Transverse colon (tissue), 4 donors: ENCODE measurements at regions not wholly inside any gene's neighbourhood (a gene's known extent, or its start where the extent isn't known, plus 50 kb on each side); places are given as distances from the start of the nearest gene placed in this dataset.

Experiments used
- DNase-seq: peaks from one replicate; pipeline ENCODE4 v3.0.0-alpha.2; 2019
- H3K27ac ChIP-seq, 4 donors: fragments of 200-600 bp; sonication (generic); 2 replicates each; pipeline ENCODE4 v1.5.1; 2016 to 2018; ENCODE audit warnings: inconsistent platforms in 4 of 4
- H3K27me3 ChIP-seq: fragments of 200-600 bp; sonication (generic); 2 replicates; pipeline ENCODE4 v1.5.1; 2017; ENCODE audit warnings: inconsistent platforms
- H3K36me3 ChIP-seq, 4 donors: fragments of 200-600 bp; sonication (generic); 2 replicates each; pipeline ENCODE4 v1.5.1; 2017 to 2019; ENCODE audit warnings: inconsistent platforms in 4 of 4
- H3K4me1 ChIP-seq, 4 donors: fragments of 200-600 bp; sonication (generic); 2 replicates each; pipeline ENCODE4 v1.5.1; 2017 to 2020; ENCODE audit warnings: inconsistent platforms in 4 of 4
- H3K4me3 ChIP-seq, 4 donors: fragments of 200-600 bp; sonication (generic); 1 replicate in 1 of 4; 2 replicates in 3 of 4; pipeline versions ENCODE4 v1.5.1 to v1.6.1; 2017 to 2019; ENCODE audit warnings: inconsistent platforms in 4 of 4
- H3K9me3 ChIP-seq, 2 donors: fragments of 200-600 bp; sonication (generic); 2 replicates each; pipeline ENCODE4 v1.5.1; 2017 to 2019; ENCODE audit warnings: inconsistent platforms in 2 of 2
- CTCF ChIP-seq, 5 experiments: fragments of 200-600 bp in 3 of 5; fragments of 450-650 bp in 2 of 5; sonication (generic) in 3 of 5; IDR thresholded peaks; 1 replicate in 2 of 5; 2 replicates in 3 of 5; pipeline ENCODE4 v1.5.1; 2016 to 2017; ENCODE audit warnings: antibody characterized with exemption in 5 of 5, inconsistent platforms in 3 of 5, mild to moderate bottlenecking in 2 of 5, moderate library complexity in 1 of 5
- EP300 ChIP-seq: sonication (generic); formaldehyde crosslinking; IDR thresholded peaks from one replicate; pipeline ENCODE4 v1.6.1; 2017; ENCODE audit warnings: antibody characterized with exemption, low read depth
- POLR2A ChIP-seq: fragments of 450-650 bp; IDR thresholded peaks from one replicate; pipeline ENCODE4 v1.6.1; 2016; ENCODE audit warnings: antibody characterized with exemption, mild to moderate bottlenecking, moderate library complexity
- POLR2AphosphoS5 ChIP-seq, 3 donors: sonication (generic); formaldehyde crosslinking; IDR thresholded peaks; one replicate each; pipeline ENCODE4 v1.6.1; 2016; ENCODE audit warnings: antibody characterized with exemption in 3 of 3
- WGBS, 2 donors: methylation state at CpG; one replicate each; pipeline ENCODE4 v1.1.5; 2018; ENCODE audit warnings: low coverage in 1 of 2; 5-methylcytosine and 5-hydroxymethylcytosine counted together
- in situ Hi-C, 4 donors: fragments of 200-750 bp; cut with MboI; loops; one replicate each; pipeline versions ENCODE4 v1.15.0 to v1.15.1; 2017; ENCODE audit warnings: low sequenced_read_pairs in 3 of 4, low pct_ligation_motif_present in 1 of 4, low pct_unique_long_range_greater_than_20kb in 1 of 4
- intact Hi-C: fragments of 100-400 bp; cut with DNase I; formaldehyde crosslinking; loops from one replicate; pipeline ENCODE4 v1.15.1; 2023; ENCODE audit warnings: low total_unique reads

- no peaks in the 10 kb centered on the region for H3K36me3 ChIP-seq
- H3K4me3 ChIP-seq: peak overlapping the region in 3 of 4 donors; percentile 36 to 57 (median 46)
- H3K27me3 ChIP-seq: no peaks in the 10 kb centered on the region
- no peaks in the 10 kb centered on the region for H3K4me1 ChIP-seq
- no peaks in the 10 kb centered on the region for H3K9me3 ChIP-seq
- WGBS, 2 donors: 42 to 52% methylated on average over 4 of the region's 4 CpGs
- DNase-seq: peak; percentile 46
- TF ChIP-seq POLR2AphosphoS5 (IDR thresholded peaks at IDR 0.05): peak in 2 of 3 donors; percentile 34 to 61
- no peak for TF ChIP-seq CTCF (IDR thresholded peaks at IDR 0.05)
- peak; percentile 64 for TF ChIP-seq POLR2A
- no peak for TF ChIP-seq EP300
- peak overlapping the region; percentile 79 to 91 (median 84) for H3K27ac ChIP-seq
- in situ Hi-C loops: no loop called here
- intact Hi-C loops: loop anchor here (5.0 kb wide), 1 partner anchor 1312 kb away; no protein-coding TSS in a partner anchor
Measured at GRCh38 chr14:46734286-46734685, 82.7 kb upstream of the RPL10L start.

- intact Hi-C loops: no loop called here
- no peak for DNase-seq
- Histone ChIP-seq H3K36me3 (no peaks in the 10 kb centered on the region), H3K9me3 (no peaks in the 10 kb centered on the region), H3K27me3 (no peaks in the 10 kb centered on the region), H3K4me3 (no peak overlapping the region), H3K4me1 (no peaks in the 10 kb centered on the region), H3K27ac (no peak overlapping the region)
- in situ Hi-C loops: no loop called here
- 63 to 70% methylated on average over 3 of the region's 3 CpGs for WGBS, 2 donors
- TF ChIP-seq EP300: no peak
- no peak for TF ChIP-seq CTCF (IDR thresholded peaks at IDR 0.05)
- no peak for TF ChIP-seq POLR2AphosphoS5 (IDR thresholded peaks at IDR 0.05)
- no peak for TF ChIP-seq POLR2A
Measured at GRCh38 chr14:46717211-46717610, 65.6 kb upstream of the RPL10L start.
